GM23248 (cell line): ENCODE measurements at regions not wholly inside any gene's neighbourhood (a gene's known extent, or its start where the extent isn't known, plus 50 kb on each side); places are given as distances from the start of the nearest gene placed in this dataset.

Source experiments
- DNase-seq: peaks from one replicate; pipeline ENCODE4 v3.0.0-alpha.2; 2015
- H2AFZ ChIP-seq: fragments of 200-600 bp; sonication (generic); 2 replicates; pipeline ENCODE4 v1.6.1; 2016; ENCODE audit warnings: antibody characterized with exemption
- H3F3A ChIP-seq: fragments of 200-600 bp; sonication (generic); 2 replicates; pipeline ENCODE4 v1.6.1; 2016; ENCODE audit warnings: mild to moderate bottlenecking, antibody characterized with exemption, mixed run types; ENCODE audit not compliant: insufficient read depth
- H3K27ac ChIP-seq: fragments of 200-600 bp; sonication (generic); 2 replicates; pipeline ENCODE4 v1.5.1; 2016; ENCODE audit warnings: mild to moderate bottlenecking
- H3K27me3 ChIP-seq: fragments of 200-600 bp; sonication (generic); replicated peaks from 2 replicates; pipeline ENCODE4 v1.6.1; 2016; ENCODE audit warnings: mild to moderate bottlenecking; ENCODE audit not compliant: insufficient read depth
- H3K36me3 ChIP-seq: fragments of 200-600 bp; sonication (generic); 2 replicates; pipeline ENCODE4 v1.6.1; 2016; ENCODE audit warnings: low read depth, mild to moderate bottlenecking
- H3K4me1 ChIP-seq: fragments of 200-600 bp; sonication (generic); 2 replicates; pipeline ENCODE4 v1.6.1; 2016; ENCODE audit warnings: mild to moderate bottlenecking; ENCODE audit not compliant: insufficient read depth
- H3K4me2 ChIP-seq: fragments of 200-600 bp; sonication (generic); one replicate; pipeline ENCODE4 v1.6.1; 2016; ENCODE audit warnings: mild to moderate bottlenecking; ENCODE audit not compliant: unreplicated experiment
- H3K4me3 ChIP-seq: fragments of 200-600 bp; sonication (generic); 2 replicates; pipeline ENCODE4 v1.5.1; 2016; ENCODE audit warnings: mild to moderate bottlenecking
- H3K79me2 ChIP-seq: fragments of 200-600 bp; sonication (generic); 2 replicates; pipeline ENCODE4 v1.6.1; 2016; ENCODE audit warnings: mild to moderate bottlenecking; ENCODE audit not compliant: insufficient read depth
- H3K9ac ChIP-seq: fragments of 200-600 bp; sonication (generic); 2 replicates; pipeline ENCODE4 v1.6.1; 2016; ENCODE audit warnings: mild to moderate bottlenecking
- H3K9me2 ChIP-seq: fragments of 200-600 bp; sonication (generic); 2 replicates; pipeline ENCODE4 v1.6.1; 2016; ENCODE audit warnings: mixed run types, mild to moderate bottlenecking, moderate library complexity; ENCODE audit not compliant: insufficient read depth
- H3K9me3 ChIP-seq: fragments of 200-600 bp; sonication (generic); one replicate; pipeline ENCODE4 v1.6.1; 2017; ENCODE audit warnings: low read depth
- H4K20me1 ChIP-seq: fragments of 200-600 bp; sonication (generic); 2 replicates; pipeline ENCODE4 v1.6.0; 2016; ENCODE audit not compliant: insufficient read depth
- EZH2 ChIP-seq: fragments of 200-600 bp; sonication (generic); IDR thresholded peaks from 2 replicates; pipeline ENCODE4 v1.6.1; 2018; ENCODE audit warnings: antibody characterized with exemption, mild to moderate bottlenecking; ENCODE audit not compliant: insufficient read depth, poor library complexity, severe bottlenecking
- EZH2phosphoT487 ChIP-seq: fragments of 200-600 bp; sonication (generic); IDR thresholded peaks from 2 replicates; pipeline ENCODE4 v1.6.1; 2018; ENCODE audit warnings: antibody characterized with exemption, moderate library complexity, mild to moderate bottlenecking, low read depth; ENCODE audit not compliant: insufficient read depth
- WGBS, 2 experiments: methylation state at CpG; one replicate each; pipeline ENCODE4 v1.1.6; 2015 to 2017; ENCODE audit warnings: low lambda C conversion rate in 2 of 2, low coverage in 1 of 2; ENCODE audit errors: missing lambda C conversion rate in 2 of 2; 5-methylcytosine and 5-hydroxymethylcytosine counted together
- in situ Hi-C: fragments of 300-500 bp; cut with MboI; formaldehyde crosslinking; loops from 2 replicates; pipeline ENCODE4 v1.15.0; 2020

GRCh38 chr21:14751011-14751410 is 204.9 kb upstream of the SAMSN1 start:
- H3K9me3 ChIP-seq: no peaks in the 10 kb centered on the region
- in situ Hi-C loops: no loop called here
- H3K36me3 ChIP-seq: no peaks in the 10 kb centered on the region
- H2AFZ ChIP-seq: no peak overlapping the region
- H3K27me3 ChIP-seq: no peaks in the 10 kb centered on the region
- H3K4me2 ChIP-seq: no peak overlapping the region
- H3K9ac ChIP-seq: no peak overlapping the region
- 44 to 48% methylated on average over 3 of the region's 3 CpGs for WGBS, 2 experiments
- no peak overlapping the region for H3K27ac ChIP-seq
- no peaks in the 10 kb centered on the region for H3K9me2 ChIP-seq
- no peak overlapping the region for H3K4me3 ChIP-seq
- H3F3A ChIP-seq: no peaks in the 10 kb centered on the region
- no peaks in the 10 kb centered on the region for H3K4me1 ChIP-seq
- TF ChIP-seq EZH2phosphoT487 (no peak), EZH2 (no peak)
- H4K20me1 ChIP-seq: no peaks in the 10 kb centered on the region
- no peak for DNase-seq
- H3K79me2 ChIP-seq: no peaks in the 10 kb centered on the region

GRCh38 chr21:14750041-14750440 is 203.9 kb upstream of the SAMSN1 start:
- Histone ChIP-seq H3K27me3 (no peaks in the 10 kb centered on the region), H3K9ac (no peak overlapping the region), H4K20me1 (no peaks in the 10 kb centered on the region), H3K36me3 (no peaks in the 10 kb centered on the region), H2AFZ (no peak overlapping the region), H3K9me2 (no peaks in the 10 kb centered on the region), H3K79me2 (no peaks in the 10 kb centered on the region), H3K27ac (no peak overlapping the region), H3K4me2 (no peak overlapping the region), H3K4me1 (no peaks in the 10 kb centered on the region), H3F3A (no peaks in the 10 kb centered on the region), H3K9me3 (no peaks in the 10 kb centered on the region), H3K4me3 (no peak overlapping the region)
- DNase-seq: no peak
- TF ChIP-seq EZH2phosphoT487: no peak
- no peak for TF ChIP-seq EZH2
- in situ Hi-C loops: no loop called here

- Histone ChIP-seq H3K27ac (no peak overlapping the region), H3K27me3 (no peaks in the 10 kb centered on the region), H3K36me3 (no peaks in the 10 kb centered on the region), H3K9ac (no peak overlapping the region), H3K79me2 (no peaks in the 10 kb centered on the region), H3F3A (no peaks in the 10 kb centered on the region), H3K4me3 (no peak overlapping the region), H3K9me2 (no peaks in the 10 kb centered on the region), H4K20me1 (no peaks in the 10 kb centered on the region), H3K4me2 (no peak overlapping the region), H2AFZ (no peak overlapping the region), H3K9me3 (no peaks in the 10 kb centered on the region), H3K4me1 (no peaks in the 10 kb centered on the region)
- in situ Hi-C loops: no loop called here
- DNase-seq: no peak
- no peak for TF ChIP-seq EZH2
- no peak for TF ChIP-seq EZH2phosphoT487
- 67 to 73% methylated on average over 2 of the region's 2 CpGs for WGBS, 2 experiments
Observed at GRCh38 chr21:14748662-14749061, 202.5 kb upstream of the SAMSN1 start.

DNA sequence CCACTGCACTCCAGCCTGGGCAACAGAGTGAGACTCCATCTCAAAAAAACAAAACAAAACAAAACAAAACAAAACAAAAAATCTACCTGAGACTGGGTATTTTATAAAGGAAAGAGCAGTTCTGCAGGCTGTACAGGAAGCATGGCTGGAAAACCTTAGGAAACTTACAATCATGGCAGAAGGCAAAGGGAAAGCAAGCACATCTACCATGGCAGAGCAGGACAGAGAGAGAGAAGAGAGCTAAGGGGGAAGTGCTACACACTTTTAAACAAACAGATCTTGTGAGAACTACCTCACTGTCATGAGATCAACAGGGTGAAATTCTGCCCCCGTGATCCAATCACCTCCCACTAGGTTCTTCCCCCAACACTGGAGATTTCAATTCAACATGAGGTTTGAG is 198.3 kb upstream of the SAMSN1 start:
- Histone ChIP-seq H2AFZ (no peak overlapping the region), H4K20me1 (no peaks in the 10 kb centered on the region), H3K4me2 (no peak overlapping the region), H3K4me3 (no peak overlapping the region), H3F3A (no peaks in the 10 kb centered on the region), H3K9ac (no peak overlapping the region), H3K27ac (no peak overlapping the region), H3K27me3 (no peaks in the 10 kb centered on the region), H3K36me3 (no peaks in the 10 kb centered on the region), H3K4me1 (no peaks in the 10 kb centered on the region), H3K9me2 (no peaks in the 10 kb centered on the region), H3K79me2 (no peaks in the 10 kb centered on the region), H3K9me3 (no peaks in the 10 kb centered on the region)
- WGBS, 2 experiments: 22 to 23% methylated on average over 1 of the region's 1 CpG
- DNase-seq: no peak
- in situ Hi-C loops: no loop called here
- TF ChIP-seq EZH2phosphoT487 (no peak), EZH2 (no peak)

- H3K36me3 ChIP-seq: no peaks in the 10 kb centered on the region
- H3K27me3 ChIP-seq: no peaks in the 10 kb centered on the region
- DNase-seq: no peak
- in situ Hi-C loops: no loop called here
- no peak overlapping the region for H3K4me3 ChIP-seq
- no peaks in the 10 kb centered on the region for H3K79me2 ChIP-seq
- H2AFZ ChIP-seq: no peak overlapping the region
- H3K4me2 ChIP-seq: no peak overlapping the region
- H3K4me1 ChIP-seq: no peaks in the 10 kb centered on the region
- no peaks in the 10 kb centered on the region for H3F3A ChIP-seq
- H3K9me3 ChIP-seq: no peaks in the 10 kb centered on the region
- no peak overlapping the region for H3K9ac ChIP-seq
- H3K27ac ChIP-seq: no peak overlapping the region
- H3K9me2 ChIP-seq: no peaks in the 10 kb centered on the region
- WGBS, 2 experiments: 56 to 67% methylated on average over 2 of the region's 2 CpGs
- TF ChIP-seq EZH2phosphoT487 (no peak), EZH2 (no peak)
- H4K20me1 ChIP-seq: no peaks in the 10 kb centered on the region
Observed at GRCh38 chr21:14742119-14742518, 196.0 kb upstream of the SAMSN1 start.
